ENCODE measurements at regions not wholly inside any gene's neighbourhood (a gene's known extent, or its start where the extent isn't known, plus 50 kb on each side); places are given as distances from the start of the nearest gene placed in this dataset.
"Not testable (repeated sequence)": the region's sequence is repeated elsewhere in the genome, so short reads cannot be mapped to it uniquely, and the experiment has no call there.

GRCh38 chr10:33101392-33101787, 143.4 kb upstream of the ITGB1 start:
- DNase-seq (ENCODE audit: low spot score): no peak

- no peak for DNase-seq (ENCODE audit: low spot score)
These were observed 142.9 kb upstream of the ITGB1 start for GRCh38 chr10:33100781-33101391.

- no peak for DNase-seq (ENCODE audit: low spot score)
These were observed 141.7 kb upstream of the ITGB1 start for GRCh38 chr10:33099748-33100147.

- DNase-seq (ENCODE audit: low spot score): no peak
These were observed 141.1 kb upstream of the ITGB1 start for GRCh38 chr10:33098951-33099663.

- no peak for DNase-seq (ENCODE audit: low spot score)
These were observed 138.1 kb upstream of the ITGB1 start for GRCh38 chr10:33095867-33096815.

- no peak for DNase-seq (ENCODE audit: low spot score)
These were observed 136.4 kb upstream of the ITGB1 start for GRCh38 chr10:33094263-33095051.

- no peak for DNase-seq (ENCODE audit: low spot score)
These were observed 135.3 kb upstream of the ITGB1 start for GRCh38 chr10:33093362-33093761.

- no peak for DNase-seq (ENCODE audit: low spot score)
These were observed 134.6 kb upstream of the ITGB1 start for GRCh38 chr10:33092596-33092995.

GRCh38 chr10:33091201-33091600, 133.2 kb upstream of the ITGB1 start:
- DNase-seq (ENCODE audit: low spot score): no peak

- no peak for DNase-seq (ENCODE audit: low spot score)
These were observed 131.0 kb upstream of the ITGB1 start for GRCh38 chr10:33088990-33089389.

- DNase-seq (ENCODE audit: low spot score): no peak
These were observed 129.9 kb upstream of the ITGB1 start for GRCh38 chr10:33087922-33088321.

- no peak for DNase-seq (ENCODE audit: low spot score)
These were observed 129.1 kb upstream of the ITGB1 start for GRCh38 chr10:33087152-33087551.

- DNase-seq (ENCODE audit: low spot score): no peak
These were observed 128.1 kb upstream of the ITGB1 start for GRCh38 chr10:33086100-33086499.

- DNase-seq (ENCODE audit: low spot score): no peak
These were observed 127.3 kb upstream of the ITGB1 start for GRCh38 chr10:33085313-33085833.

- no peak for DNase-seq (ENCODE audit: low spot score)
These were observed 126.4 kb upstream of the ITGB1 start for GRCh38 chr10:33084453-33084852.

GRCh38 chr10:33082373-33082895, 124.4 kb upstream of the ITGB1 start:
- DNase-seq (ENCODE audit: low spot score): no peak

- DNase-seq (ENCODE audit: low spot score): not testable (repeated sequence)
These were observed 122.4 kb upstream of the ITGB1 start for GRCh38 chr10:33080467-33080866.

- DNase-seq (ENCODE audit: low spot score): no peak
These were observed 116.4 kb upstream of the ITGB1 start for GRCh38 chr10:33074443-33074842.

GRCh38 chr10:33073641-33074415, 115.8 kb upstream of the ITGB1 start:
- DNase-seq (ENCODE audit: low spot score): no peak

GRCh38 chr10:33071857-33072256, 113.8 kb upstream of the ITGB1 start:
- DNase-seq (ENCODE audit: low spot score): no peak

- DNase-seq (ENCODE audit: low spot score): no peak
These were observed 112.1 kb upstream of the ITGB1 start for GRCh38 chr10:33070101-33070500.
